LNCAP (cell line): ENCODE measurements at regions not wholly inside any gene's neighbourhood (a gene's known extent, or its start where the extent isn't known, plus 50 kb on each side); places are given as distances from the start of the nearest gene placed in this dataset.
A peak's percentile ranks its signal among the peaks of the same experiment; 100 is the strongest.

Source experiments
- TF ChIP-seq, protein P1 (sequence below): fragments of 450-650 bp; IDR thresholded peaks from 2 replicates; pipeline ENCODE4 v1.5.1; 2017; ENCODE audit warnings: mild to moderate bottlenecking

DNA sequence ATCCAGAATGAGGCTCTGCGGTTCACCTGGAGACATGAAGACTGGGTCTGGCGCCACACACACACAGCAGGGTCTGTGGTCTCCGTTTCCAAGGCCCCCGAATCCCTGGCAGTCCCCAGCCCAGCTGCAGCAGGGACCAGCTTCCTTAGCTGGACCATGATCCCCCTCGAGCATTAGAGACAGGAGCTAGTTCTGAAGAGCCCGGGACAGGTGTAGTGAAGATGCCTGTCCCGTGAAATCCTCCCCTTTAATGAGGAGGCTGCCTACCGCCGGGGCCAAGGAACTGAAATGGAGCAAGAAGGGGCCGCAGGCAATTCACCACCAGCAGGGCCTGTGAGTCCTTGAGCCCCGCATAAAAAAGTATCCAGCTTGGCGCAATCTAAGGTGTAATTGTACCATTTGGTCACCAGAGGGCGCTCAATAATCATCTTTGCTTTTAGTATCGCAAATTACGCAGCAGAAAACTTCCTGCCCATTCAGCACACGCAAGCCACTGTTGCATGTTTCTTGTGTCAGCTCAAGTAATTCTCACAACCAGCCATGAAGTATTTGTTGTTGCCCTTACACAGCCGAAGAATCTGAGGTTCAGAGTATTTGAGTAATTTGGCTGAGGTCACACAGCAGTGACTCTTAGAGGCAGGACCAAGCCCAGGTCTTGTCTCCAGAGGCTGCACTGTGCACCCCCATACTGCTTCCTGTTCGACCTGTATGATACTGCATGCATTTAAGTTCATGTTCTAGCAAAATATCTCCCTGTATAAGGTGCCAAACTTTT is 54.3 kb upstream of the PPP2R5C start:
- TF ChIP-seq, protein P1, sequence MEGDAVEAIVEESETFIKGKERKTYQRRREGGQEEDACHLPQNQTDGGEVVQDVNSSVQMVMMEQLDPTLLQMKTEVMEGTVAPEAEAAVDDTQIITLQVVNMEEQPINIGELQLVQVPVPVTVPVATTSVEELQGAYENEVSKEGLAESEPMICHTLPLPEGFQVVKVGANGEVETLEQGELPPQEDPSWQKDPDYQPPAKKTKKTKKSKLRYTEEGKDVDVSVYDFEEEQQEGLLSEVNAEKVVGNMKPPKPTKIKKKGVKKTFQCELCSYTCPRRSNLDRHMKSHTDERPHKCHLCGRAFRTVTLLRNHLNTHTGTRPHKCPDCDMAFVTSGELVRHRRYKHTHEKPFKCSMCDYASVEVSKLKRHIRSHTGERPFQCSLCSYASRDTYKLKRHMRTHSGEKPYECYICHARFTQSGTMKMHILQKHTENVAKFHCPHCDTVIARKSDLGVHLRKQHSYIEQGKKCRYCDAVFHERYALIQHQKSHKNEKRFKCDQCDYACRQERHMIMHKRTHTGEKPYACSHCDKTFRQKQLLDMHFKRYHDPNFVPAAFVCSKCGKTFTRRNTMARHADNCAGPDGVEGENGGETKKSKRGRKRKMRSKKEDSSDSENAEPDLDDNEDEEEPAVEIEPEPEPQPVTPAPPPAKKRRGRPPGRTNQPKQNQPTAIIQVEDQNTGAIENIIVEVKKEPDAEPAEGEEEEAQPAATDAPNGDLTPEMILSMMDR = peak; percentile 76

DNA sequence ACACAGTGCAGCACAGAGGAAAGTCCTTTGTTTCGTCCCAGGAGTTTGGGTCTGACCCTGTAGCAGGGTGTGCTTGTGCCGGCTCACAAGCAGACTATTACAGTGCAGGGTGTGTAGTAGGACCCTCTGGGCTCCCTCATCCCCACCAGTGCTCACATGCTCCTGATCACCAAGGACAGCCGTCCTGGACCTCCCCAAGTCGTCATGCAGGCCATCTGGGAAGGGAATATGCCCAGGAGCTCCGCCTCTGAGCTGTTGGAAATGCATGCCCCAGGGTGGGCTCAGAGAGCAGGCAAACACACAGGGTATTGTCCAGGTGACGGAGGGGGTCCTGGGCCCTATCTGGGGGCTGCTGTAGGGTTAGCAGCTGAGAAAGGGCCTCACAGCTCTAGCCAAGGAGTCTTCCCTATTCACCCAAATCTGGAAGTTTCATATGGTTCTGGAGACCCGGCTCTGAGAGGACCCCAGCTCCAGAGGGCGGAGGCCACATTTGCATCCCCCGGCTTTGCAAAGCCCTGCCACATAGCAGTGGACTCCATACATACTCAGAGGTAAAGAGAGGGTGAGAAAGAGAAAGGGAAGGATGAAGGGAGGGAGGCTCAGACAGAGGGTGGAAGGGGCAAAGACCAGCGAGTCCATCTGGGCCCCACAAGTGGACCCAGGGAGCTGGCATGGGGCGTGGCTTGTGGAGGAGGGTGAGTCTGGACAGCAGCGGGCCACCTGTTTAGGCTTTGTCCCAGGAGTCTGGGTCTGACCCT is 53.5 kb upstream of the PPP2R5C start:
- TF ChIP-seq, protein P1 = no peak

DNA sequence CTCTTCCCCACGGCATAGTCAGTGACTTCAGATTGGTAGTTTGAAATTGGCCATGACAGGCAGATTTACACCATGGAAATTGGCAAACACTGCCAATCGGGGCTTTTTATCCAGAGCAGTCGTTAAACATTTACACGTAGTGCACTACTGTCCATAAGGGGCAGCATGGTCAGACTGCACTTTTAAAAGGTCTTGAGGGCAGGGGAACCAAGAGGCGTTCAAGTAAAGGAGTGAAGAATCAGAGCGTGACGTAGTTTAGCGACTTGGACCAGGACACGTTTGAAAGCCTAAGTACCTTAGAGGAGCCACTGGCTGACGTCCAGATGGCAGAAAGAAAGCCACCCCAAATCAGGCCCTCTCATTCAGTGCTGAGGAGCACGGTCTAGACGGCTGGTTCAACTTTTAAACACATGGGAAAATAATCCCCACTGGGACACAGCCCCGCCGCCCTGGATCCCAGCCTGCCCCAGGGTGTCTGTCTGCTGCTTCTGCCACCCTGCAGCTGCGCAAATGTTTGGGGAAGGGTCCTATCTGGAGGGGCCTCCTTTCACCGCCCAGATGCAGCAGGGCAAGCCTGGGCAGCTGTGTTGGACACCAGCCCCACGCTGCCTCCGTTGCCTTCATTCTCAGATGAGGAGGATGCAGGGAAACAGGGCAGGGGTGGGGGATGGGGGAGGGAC is 52.5 kb upstream of the PPP2R5C start:
- TF ChIP-seq, protein P1 = no peak

DNA sequence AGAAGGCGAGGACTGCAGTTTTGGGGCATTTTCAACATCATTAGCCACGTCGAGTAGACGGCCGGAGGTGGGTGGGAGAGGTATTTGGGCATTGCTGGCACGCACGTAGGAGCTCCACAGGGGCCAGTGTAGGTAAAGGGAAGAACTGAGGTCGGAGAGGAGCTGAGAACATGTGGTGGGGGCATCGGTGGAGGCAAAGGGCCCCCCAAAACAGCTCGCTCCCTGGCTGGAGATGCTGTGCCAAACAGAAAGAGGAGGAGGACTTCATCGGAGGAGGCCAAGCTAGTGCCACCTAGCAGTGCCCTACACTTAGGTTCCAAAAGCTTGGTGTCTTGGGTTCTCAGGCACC is 52.0 kb upstream of the PPP2R5C start:
- TF ChIP-seq, protein P1 = no peak

DNA sequence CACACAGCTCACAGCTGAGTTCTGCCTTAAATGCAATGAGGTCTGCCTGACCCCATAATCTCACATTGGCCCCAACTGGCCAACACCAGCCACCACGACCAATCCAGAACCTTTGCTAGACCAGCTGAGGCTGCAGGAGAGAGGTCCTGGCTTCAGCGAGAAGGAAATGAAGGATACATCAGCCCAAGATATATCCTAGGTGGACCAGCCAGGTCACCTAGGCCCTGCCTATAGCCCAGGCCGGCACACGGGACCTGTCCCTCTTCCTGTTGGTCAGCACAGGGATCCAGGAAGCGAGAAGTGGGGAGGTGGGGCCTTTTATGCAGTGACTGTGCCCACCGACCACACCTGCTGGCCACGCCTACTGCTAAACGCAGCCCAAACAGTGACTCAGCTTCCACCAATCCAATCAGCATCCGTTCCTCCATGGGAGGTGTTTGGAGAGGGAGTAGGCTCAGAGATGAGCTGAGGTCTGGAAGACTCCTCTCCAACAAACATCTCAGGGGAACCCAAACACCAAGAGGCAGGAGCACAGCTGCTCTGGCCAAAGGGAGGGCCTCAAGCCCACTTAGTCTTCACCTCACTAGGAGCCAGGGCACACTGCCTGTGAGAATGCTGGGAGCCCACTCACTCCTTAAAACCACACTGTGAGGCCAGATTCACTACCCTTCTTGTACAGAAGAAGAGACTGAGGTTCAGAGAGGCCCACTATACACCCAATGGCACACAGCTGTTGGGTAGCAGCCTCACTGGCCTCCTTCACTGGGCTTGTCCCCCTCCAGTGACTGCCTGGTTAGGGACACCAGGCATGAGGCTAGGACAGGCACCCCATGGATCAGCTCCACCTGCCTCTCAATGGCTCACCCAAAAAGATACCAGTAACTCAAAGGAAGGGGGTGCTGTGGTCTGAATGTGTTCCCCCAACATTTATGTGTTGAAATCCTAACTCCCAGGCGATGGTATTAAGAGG is 51.3 kb upstream of the PPP2R5C start:
- TF ChIP-seq, protein P1 = no peak

DNA sequence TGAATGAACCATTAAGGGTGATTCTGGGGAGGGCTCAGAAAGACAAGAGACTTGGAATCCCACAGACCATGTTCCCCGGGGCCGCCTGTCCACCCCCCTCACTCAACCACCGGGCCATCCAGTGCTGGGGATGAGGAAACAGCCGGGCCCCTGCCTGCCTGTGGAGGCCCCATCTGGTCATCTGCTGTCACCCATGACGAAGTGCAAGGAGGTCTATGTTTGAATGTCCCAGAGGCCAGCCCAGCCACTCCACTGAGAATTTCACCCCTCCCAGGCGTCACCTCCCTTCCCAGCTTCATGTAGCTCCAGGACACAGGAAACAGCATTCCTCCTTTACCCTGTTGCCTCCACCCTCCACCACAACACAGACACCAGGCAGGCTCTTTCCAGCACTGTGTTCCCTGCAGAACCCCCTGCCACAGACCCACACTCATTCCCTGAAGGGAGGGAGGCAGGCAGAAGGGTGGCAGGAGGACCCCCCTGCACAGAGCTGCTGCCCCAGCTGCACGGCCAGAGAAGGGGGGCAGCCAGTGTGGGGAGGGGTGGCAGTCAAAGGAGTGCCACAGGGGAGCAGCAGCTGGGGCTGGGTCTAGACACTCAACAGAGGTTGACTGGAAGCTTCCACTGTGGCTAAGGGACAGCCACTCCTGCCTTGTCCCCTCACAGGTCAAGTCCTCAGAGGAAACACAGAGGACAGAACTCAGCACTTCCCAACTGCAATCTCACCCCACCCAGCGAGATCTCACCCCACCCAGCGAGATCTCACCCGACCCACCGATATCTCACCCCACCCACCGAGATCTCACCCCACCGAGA is 50.3 kb upstream of the PPP2R5C start:
- TF ChIP-seq, protein P1 = no peak
